ENCODE measurements at regions not wholly inside any gene's neighbourhood (a gene's known extent, or its start where the extent isn't known, plus 50 kb on each side); places are given as distances from the start of the nearest gene placed in this dataset.

- no peak for DNase-seq (ENCODE audit: low spot score)
Measured at GRCh38 chr11:119853581-119854360, 124.8 kb upstream of the NECTIN1 start.

- DNase-seq (ENCODE audit: low spot score), result no peak
Measured at GRCh38 chr11:119852741-119853140, 123.7 kb upstream of the NECTIN1 start.

- DNase-seq (ENCODE audit: low spot score), result no peak
Measured at GRCh38 chr11:119850822-119851409, 121.9 kb upstream of the NECTIN1 start.

GRCh38 chr11:119849872-119850271, 120.9 kb upstream of the NECTIN1 start:
- no peak for DNase-seq (ENCODE audit: low spot score)

GRCh38 chr11:119847853-119848252, 118.9 kb upstream of the NECTIN1 start:
- DNase-seq (ENCODE audit: low spot score), result no peak

GRCh38 chr11:119846374-119846773, 117.4 kb upstream of the NECTIN1 start:
- DNase-seq (ENCODE audit: low spot score), result no peak

GRCh38 chr11:119845756-119846155, 116.8 kb upstream of the NECTIN1 start:
- DNase-seq (ENCODE audit: low spot score), result no peak

- DNase-seq (ENCODE audit: low spot score), result no peak
Measured at GRCh38 chr11:119845305-119845704, 116.3 kb upstream of the NECTIN1 start.

GRCh38 chr11:119844808-119845207, 115.8 kb upstream of the NECTIN1 start:
- no peak for DNase-seq (ENCODE audit: low spot score)

GRCh38 chr11:119843877-119844276, 114.9 kb upstream of the NECTIN1 start:
- no peak for DNase-seq (ENCODE audit: low spot score)

- no peak for DNase-seq (ENCODE audit: low spot score)
Measured at GRCh38 chr11:119842731-119843130, 113.7 kb upstream of the NECTIN1 start.

GRCh38 chr11:119839476-119840133, 110.6 kb upstream of the NECTIN1 start:
- no peak for DNase-seq (ENCODE audit: low spot score)

GRCh38 chr11:119835753-119836152, 106.8 kb upstream of the NECTIN1 start:
- no peak for DNase-seq (ENCODE audit: low spot score)

- DNase-seq (ENCODE audit: low spot score), result no peak
Measured at GRCh38 chr11:119832202-119832935, 103.4 kb upstream of the NECTIN1 start.

- no peak for DNase-seq (ENCODE audit: low spot score)
Measured at GRCh38 chr11:119831011-119831410, 102.0 kb upstream of the NECTIN1 start.

- no peak for DNase-seq (ENCODE audit: low spot score)
Measured at GRCh38 chr11:119830400-119830799, 101.4 kb upstream of the NECTIN1 start.

- no peak for DNase-seq (ENCODE audit: low spot score)
Measured at GRCh38 chr11:119829402-119829801, 100.4 kb upstream of the NECTIN1 start.

GRCh38 chr11:119828819-119829218, 99.8 kb upstream of the NECTIN1 start:
- DNase-seq (ENCODE audit: low spot score), result no peak

GRCh38 chr11:119828006-119828405, 99.0 kb upstream of the NECTIN1 start:
- DNase-seq (ENCODE audit: low spot score), result no peak

- DNase-seq (ENCODE audit: low spot score), result no peak
Measured at GRCh38 chr11:119827113-119827512, 98.1 kb upstream of the NECTIN1 start.

GRCh38 chr11:119823077-119823476, 94.1 kb upstream of the NECTIN1 start:
- DNase-seq (ENCODE audit: low spot score), result no peak

- DNase-seq (ENCODE audit: low spot score), result no peak
Measured at GRCh38 chr11:119816660-119817059, 87.7 kb upstream of the NECTIN1 start.

GRCh38 chr11:119814766-119815165, 85.8 kb upstream of the NECTIN1 start:
- no peak for DNase-seq (ENCODE audit: low spot score)
